IPS-NIHi11 (cell line): ENCODE measurements at regions not wholly inside any gene's neighbourhood (a gene's known extent, or its start where the extent isn't known, plus 50 kb on each side); places are given as distances from the start of the nearest gene placed in this dataset.

Source experiments
- DNase-seq: peaks from one replicate; pipeline ENCODE4 v3.0.0; 2012; ENCODE audit warnings: mixed read lengths, low spot score

DNA sequence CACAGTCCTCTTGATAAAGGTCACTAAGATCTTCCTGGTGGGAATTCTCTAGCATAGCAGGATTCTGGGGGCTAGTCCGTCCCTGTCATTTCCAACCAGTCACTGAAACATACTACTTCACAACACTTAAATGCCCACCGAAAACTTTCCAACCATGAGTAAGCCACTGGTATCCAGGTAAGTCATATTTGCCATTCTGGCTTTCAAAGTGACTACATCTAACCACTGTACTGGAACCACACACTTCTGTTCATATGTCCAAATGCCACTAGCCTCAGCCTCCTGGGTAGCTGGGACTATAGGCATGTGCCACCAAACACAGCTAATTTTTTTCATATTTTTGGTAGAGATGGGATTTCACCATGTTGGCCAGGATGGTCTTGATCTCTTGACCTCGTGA, 64.3 kb upstream of the VANGL1 start:
- DNase-seq = no peak

DNA sequence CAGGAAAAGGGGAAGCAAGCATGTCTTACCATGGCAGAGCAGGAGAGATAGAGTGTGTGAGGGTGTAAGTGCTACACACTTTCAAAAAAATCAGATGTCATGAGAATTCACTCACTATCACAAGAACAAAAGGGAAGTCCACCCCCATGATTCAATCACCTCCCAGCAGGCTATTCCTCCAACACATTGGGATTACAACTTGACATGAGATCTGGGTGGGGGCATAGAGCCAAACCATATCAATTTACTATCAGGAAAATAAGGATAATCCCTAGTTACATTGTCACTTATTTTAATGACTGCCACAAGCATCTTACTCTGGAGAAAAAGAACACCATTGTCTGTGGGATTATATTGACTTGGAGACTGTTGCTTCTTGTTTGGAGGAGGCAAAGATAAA, 66.1 kb upstream of the VANGL1 start:
- no peak for DNase-seq

DNA sequence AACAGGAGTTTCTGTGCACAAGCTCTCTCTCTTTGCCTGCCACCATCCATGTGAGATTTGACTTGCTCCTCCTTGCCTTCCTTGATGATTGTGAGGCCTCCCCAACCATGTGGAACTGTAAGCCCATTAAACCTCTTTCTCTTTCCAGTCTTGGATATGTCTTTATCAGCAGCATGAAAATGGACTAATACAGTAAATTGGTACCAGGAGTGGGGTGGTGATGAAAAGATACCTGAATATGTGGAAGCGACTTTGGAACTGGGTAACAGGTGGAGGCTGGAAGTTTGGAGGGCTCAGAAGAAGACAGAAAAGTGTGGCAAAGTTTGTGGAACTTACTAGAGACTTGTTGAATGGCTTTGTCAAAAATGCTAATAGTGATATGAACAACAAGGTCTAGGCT, 69.1 kb upstream of the VANGL1 start:
- no peak for DNase-seq

DNA sequence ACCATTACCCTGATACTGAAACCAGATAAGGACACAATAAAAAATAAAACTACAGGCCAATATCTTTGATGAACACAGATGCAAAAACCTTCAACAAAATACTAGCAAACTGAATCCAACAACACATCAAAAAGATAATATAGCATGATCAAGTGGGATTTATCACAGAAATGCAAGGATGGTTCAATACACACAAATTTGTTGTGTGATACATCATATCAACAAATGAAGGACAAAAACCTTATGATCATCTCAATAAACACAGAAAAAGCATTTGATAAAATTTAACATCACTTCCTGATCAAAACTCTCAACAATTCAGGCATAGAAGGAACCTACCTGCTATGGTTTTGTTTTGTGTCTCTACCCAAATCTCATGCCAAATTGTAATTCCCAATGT, 74.3 kb upstream of the VANGL1 start:
- no peak for DNase-seq

DNA sequence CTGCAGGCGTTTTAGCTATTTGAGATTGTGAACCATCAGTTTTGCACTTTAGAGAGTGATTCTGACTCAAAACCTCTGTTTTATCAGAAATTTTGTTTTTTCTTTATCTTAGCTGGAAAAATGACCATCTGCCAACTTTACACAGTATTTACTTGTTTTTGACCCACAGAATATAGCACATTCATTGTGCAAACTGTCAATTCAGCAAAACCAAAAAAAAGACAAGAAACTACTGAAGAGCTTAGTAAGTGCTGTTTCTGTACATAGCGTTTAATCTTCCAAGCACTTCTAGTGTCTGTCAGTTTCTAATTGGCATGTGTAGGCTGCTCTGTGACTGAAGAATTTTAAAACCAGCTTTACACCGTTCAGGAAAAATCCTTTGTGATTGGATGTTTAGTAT, 76.0 kb upstream of the VANGL1 start:
- DNase-seq = no peak

DNA sequence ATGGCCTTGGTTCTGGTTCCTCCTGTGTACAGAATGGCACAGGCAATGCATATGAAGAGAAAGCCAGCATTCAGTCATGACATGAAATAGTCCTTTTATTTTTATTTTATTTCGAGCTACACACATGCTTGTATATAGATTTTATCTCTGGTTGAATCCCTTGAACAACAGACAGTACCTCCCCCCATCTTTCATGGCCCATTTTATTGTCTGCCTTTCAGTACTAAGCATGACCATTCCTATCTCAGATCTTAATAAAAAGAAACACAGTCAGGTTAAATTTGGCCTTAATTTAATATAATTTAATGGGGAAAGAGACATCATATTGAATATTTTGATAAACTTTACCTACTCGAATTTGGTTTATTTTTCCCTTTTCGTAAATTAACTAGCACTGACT, 76.4 kb upstream of the VANGL1 start:
- no peak for DNase-seq

DNA sequence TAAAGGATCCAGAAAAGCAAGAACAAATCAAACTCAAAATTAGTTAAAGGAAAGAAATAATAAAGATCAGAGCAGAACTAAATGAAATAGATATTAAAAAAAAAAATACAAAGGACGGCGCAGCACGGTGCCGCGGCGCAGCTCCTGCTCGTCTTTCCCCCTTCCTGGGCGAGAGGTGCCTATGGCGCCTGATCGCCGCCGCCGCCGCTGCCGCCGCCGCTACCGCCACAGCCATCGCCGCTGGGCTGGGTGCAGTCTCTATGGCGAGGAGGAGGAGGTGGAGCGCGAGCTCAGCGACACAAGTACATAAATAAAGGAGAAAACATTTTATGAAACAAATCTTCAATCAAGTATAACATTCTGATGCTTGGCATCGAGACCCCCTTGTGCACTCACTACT, 77.6 kb upstream of the VANGL1 start:
- peak; percentile 54 for DNase-seq

DNA sequence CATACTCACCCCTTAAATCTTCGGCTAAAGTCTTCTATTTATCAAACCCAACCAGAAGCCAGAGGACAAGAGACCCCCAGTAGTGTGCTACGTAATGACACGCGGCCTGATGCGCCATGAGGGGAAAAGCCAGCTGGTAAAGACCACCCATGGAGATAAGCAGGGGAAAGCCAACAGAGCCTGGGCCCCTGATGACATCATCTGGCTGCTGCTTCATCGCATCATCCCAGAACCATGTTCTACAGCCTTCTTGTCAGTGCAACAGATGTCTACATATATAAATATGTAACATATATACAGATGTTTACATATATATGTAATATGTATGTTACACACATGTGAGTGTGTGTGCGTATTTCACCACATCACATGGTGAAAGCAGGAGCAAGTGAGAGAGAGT, 81.7 kb upstream of the VANGL1 start:
- no peak for DNase-seq

DNA sequence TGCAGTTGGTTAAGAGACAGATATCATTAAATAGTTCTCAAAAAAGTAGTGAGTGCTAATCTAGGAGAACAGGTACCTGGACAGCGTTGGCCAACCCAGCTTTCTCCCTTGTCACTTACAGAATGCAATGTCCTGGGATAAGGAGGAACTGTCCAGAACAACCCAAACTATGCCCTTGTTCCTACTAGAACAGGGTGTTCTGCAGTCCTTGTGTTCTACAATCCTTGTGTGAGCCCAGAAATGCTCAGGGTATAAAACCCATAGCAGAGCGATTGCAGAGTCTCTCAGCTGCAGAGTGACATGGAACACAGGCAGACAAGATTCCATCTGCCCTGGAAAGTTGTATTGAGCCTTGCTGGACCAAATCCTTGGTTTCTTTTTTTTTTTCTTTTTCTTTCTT, 83.5 kb upstream of the VANGL1 start:
- no peak for DNase-seq

DNA sequence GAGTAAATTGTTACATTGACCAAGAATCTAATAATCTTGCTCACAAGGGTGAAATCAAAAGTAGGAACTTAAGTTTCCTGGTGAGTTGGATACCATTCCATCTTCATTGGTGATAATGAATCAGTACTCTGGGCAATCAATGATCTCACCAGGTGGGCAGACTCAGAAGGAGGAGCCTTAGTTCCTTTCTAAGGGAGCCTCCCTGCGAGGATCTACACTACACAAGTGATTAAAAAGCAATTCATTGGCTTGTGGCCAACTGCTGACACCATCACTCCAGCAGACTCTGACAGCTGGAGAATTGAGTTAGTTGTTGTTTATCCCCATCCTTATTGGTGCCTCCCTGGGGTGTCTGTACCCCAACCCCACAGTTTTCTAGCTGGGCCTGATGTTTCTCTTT, 84.1 kb upstream of the VANGL1 start:
- peak; percentile 22 for DNase-seq

DNA sequence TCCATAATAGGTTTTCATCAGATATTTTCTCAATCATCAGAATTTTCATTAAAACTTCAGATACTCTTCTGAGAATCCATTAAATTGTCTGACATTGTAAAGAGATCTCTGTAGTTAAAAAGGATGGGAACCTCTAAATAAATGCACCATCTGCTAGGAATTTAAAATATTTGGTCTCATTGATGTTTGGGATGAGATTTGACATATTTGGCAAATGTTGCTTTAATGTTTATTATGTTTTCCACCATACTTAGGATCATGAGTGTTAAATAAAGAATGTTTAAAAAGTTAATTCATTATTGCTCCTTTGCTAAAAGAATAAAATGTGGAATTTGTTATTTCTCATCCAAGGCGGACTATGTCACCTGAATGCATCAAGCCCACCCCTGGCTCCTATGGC, 85.5 kb upstream of the VANGL1 start:
- no peak for DNase-seq

DNA sequence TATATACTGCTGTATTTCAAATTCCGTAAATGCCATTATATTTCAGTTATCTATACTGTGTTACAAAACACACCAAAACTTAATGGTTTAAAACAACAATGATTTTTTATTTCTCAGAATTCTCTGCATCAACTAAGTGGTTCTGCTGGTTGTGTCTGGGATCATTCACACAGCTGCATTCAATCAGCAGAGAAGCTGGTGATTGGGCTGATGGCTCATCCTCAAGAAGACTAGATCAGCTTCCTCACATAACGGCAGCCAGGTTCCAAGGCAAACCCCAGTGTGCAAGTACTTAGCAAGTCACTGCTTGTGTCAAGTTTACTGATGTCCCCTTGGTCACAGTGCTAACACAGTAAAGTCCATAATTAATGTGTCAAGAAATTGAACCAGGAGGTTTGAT, 86.3 kb upstream of the VANGL1 start:
- no peak for DNase-seq

DNA sequence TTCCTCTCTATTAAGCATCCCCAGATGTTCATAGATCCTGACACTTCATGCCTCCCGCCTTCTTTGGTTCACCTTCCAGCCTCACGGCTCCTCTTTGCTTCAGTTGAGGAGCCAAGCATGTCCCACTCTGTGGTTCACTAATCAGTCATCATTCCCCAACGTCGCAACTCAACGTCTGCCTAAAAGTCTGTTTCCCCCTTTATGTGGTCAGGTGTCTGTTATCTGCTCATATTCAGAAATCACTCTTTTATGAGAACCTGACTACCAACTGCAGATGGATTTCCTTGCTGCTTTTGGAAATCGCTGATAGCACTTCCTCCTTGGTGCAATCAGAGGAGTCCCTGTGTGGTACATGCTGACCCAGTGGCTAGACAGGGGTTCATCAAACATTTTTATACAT, 94.1 kb upstream of the VANGL1 start:
- no peak for DNase-seq

DNA sequence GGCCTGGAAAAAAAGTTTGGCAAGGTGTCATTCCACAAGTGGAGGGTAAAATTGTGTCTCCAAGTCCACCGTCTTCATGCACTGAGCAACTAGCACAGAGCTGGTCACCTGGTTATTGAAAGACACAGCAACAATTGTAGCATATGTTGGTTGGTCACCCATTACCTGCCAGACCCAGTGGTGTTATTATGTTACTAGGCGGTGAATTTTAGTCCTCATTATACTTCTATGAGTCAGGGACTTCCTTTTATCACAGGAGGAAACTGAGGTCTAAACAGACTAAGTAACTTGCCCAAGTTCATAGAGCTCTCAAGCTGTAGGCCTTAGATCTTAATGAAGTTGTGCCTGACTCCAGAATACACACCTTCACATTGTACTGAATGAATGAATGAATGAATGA, 94.9 kb upstream of the VANGL1 start:
- no peak for DNase-seq

DNA sequence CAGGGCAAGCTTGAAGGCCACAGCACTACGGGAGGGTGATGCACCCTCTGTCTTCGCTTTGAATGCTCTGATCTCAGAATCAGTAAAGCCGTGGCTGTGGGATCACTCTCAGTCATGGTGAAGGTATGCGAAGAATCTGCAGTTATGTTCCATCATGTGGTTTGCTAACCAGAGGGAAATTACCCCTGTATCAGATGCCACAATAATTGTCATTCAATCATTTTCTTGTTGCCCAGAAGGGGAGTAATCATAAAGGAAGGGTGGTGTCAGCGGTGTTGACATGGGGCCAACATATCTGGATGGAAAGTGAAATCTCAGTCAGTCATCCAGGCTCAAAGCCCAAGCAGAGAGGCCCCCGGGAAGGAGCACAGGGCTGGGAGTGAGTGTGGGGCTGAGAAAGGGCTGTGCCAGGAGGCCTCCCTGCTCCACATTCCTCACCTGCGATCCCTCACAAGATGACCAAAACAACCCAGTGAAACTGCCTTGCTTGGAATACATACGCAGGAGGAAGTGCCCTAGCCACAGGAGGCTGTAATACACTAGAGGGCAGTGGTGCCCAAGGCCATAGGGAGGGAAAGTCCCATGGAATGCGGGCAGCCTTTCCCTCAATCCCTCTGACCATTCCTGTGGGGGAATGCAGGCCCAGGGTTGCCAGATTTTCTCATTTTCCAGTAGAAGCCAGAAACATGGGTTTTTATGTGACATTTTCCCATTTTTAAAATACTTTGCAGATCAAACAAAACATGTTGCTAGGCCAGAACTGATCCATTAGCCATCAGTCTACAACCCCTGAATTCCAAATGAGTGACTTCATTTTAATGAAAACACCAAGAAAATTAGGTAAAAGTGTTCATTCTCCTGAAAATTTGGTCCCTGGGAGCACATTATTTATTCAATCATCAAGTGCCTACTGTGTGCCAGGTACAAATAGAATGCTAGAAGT, 95.7 kb upstream of the VANGL1 start:
- peak; percentile 81 for DNase-seq

DNA sequence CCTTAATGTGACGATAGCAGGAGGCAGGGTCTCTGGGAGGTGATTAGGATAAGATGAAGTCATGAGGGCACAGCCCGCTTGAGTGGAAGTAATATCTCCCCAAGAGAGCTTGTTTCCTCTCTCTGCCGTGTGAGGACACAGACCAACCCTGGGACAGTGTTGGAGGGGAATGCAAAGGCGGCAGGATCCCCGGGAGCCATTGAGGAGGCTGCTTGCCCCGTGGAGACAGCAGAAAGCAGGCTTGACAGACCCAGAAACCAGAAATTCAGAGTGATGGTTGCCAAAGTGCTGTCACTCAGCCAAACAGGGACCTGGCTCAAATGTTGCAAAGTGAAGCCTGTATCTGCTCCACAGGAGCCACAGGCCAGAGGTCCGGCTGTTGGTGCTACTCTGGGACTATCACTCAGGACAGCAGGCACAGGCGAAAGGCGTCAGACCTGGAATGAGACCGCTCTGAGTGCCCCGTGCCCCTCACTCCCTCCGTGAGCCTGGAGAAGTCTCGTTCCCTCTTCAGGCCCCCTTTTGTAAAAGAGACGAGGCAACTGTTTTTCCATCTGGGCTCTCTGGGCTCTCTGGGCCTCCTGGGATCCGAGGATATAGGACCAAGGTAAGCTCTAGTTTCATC, 96.6 kb upstream of the VANGL1 start:
- no peak for DNase-seq

DNA sequence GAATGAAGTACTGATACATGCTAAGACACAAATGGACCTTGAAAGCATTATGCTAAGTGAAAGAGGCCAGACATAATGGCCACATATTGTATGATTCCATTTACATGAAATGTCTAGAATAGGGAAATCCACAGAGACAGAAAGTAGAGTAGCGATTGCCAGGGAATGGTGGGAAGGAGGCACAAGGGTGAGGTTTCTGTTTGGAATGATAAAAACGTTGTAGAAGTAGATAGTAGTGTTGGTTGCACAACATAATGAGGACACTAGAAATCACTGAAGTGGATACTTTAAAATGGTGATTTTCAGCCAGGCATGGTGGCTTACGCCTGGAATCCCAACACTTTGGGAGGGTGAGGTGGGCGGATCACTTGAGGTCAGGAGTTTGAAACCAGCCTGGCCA, 97.6 kb upstream of the VANGL1 start:
- DNase-seq = no peak

DNA sequence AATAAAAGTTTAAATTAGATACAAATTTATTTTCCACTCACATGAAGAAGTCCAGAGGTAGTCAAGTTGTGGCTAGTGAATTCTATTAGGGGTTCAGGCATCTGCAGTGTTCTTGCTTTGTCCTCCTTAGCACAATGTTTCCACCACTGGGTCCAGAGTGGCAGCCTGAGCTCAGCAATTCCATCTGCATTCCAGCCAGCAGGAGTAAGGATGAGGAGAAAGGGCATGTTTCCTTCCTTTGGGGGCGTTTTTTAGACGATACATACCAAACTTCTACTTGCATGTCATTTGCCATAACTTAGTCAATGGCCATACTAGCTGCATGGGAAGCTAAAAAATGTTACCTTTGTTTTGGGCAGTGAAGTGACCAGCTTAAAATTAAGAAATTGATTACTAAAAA, 98.5 kb upstream of the VANGL1 start:
- no peak for DNase-seq

DNA sequence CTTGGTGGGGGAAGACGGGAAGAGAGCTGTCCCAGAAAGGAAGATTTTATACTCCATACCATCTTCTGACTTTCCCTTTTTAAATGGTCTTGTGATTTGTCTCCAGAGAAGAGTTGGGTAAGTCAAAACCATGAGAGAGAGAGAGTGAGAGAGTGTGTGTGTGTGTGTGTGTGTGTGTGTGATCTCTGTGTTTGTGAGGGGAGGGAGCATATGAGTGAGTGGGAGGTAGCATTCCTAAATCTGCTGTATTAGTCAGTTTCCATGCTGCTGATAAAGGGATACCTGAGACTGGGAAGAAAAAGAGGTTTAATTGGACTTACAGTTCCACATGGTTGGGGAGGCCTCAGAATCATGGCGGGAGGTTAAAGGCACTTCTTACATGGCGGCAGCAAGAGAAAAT, 102.0 kb upstream of the VANGL1 start:
- DNase-seq = no peak

DNA sequence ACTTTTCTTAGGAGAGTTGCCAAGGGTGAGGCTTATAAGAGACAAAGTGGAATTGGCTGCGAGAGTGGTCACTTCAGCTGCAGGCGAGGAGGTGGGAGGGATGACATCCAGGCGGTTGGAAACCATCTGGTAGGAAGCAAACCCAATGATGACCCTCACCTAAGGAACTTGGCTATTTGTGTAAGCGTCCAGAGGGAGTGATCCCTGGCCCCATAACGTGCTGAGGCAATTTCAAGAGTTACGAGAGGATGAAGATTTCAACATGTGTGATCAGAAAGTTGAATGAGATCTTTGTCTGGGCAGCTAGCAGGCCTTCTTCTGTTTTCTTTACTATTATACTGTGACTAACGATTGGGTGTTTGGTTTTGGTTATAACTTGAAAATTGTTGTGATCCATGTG, 102.7 kb upstream of the VANGL1 start:
- no peak for DNase-seq

DNA sequence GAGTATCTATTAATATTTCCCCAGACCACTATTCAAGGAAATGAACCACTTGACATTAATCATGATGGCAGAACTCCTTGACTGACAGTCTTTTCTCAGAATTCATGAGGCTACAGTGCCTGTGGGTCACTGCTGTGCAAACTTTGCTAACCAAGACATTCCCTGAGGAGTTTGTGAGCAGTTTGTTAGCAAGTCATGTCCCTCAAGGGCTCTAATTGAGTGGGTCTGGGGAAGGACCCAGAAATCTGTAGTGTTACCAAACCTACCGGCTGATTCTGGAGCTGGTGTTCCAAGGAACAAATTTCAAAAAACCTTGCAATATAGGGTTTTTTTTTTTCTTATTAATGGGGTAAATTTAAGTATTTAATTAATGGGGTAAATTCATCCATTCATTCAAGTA, 103.2 kb upstream of the VANGL1 start:
- DNase-seq = no peak

DNA sequence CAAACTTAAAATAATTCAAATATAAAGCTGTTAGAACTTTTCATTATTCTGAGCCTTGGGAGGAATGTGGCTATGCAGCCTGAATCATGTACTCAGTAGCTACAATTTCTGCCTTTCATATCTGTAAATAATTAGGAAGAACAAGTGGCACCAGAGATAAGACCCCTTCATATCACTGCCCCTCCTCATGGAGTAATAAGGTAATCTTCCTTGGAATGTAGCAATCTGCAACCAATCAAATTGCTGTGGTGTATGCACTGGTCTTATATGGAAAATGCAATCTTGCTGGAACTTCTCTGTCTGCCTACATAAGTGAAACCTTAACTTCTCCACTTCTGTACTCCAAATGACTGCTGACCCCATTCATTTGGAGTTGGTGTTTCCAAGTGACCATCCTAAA, 104.4 kb upstream of the VANGL1 start:
- no peak for DNase-seq

DNA sequence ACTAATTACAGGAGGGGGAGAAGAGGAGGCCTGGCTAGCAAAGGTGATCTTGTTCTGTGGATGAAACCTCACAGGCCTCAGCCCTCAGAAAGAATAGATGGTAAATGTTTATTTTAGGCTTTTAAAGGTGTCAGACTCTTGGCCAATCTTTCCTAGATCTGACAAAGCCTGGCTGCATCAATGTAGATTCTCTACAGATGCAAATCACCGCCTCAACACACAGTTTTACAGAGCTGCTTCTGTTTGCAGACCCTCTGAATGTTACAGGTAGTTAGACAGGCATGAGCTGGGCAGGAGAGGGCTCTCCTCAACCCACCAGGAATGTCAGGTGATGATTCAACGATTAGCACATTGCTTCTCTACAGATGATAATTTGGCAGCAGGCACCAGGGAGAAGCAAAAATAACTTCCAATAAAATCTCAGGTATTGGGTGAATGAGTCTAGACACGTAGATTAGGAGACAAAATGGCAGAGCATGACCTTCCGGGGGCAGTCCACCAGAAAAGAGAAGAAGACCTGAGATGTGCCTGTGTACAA, 105.4 kb upstream of the VANGL1 start:
- no peak for DNase-seq

DNA sequence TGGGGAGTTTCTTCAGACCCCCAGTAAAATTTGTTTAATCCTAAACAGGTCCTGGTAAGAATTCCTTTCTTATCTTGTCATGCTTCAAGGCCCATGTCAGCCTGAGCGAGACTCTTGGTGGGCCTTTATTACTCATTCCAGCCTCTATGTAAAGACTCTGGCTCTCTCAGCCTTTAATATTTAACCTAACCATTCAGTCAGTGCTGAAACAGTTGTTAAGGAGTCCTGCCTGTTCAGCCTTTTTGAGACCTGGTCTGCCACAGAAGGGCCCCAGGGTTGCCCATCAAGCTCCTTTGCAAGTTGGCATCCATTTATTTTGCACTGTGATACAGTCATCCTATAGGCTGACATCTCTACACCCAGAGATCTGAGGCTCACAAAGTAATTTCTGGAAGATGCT, 107.7 kb upstream of the VANGL1 start:
- no peak for DNase-seq
